HepG2 (cell line): ENCODE measurements at regions not wholly inside any gene's neighbourhood (a gene's known extent, or its start where the extent isn't known, plus 50 kb on each side); places are given as distances from the start of the nearest gene placed in this dataset.
A peak's percentile ranks its signal among the peaks of the same experiment; 100 is the strongest.

Experiments used
- ARNT ChIP-seq: fragments of 450-650 bp; IDR thresholded peaks from 2 replicates; pipeline ENCODE4 v1.6.1; 2017
- DBP ChIP-seq: sonication (generic); formaldehyde crosslinking; IDR thresholded peaks from 2 replicates; pipeline ENCODE4 v1.4.0; 2020; ENCODE audit warnings: missing genetic modification reagents; ENCODE audit errors: not compliant biosample characterization
- GPBP1L1 ChIP-seq: sonication (generic); formaldehyde crosslinking; IDR thresholded peaks from 2 replicates; pipeline ENCODE4 v1.5.0; 2020; ENCODE audit warnings: mild to moderate bottlenecking, missing genetic modification reagents
- POGZ ChIP-seq: sonication (generic); formaldehyde crosslinking; IDR thresholded peaks from 2 replicates; pipeline ENCODE4 v1.4.0; 2020; ENCODE audit warnings: mild to moderate bottlenecking, missing genetic modification reagents
- SNAPC5 ChIP-seq: sonication (generic); formaldehyde crosslinking; IDR thresholded peaks from 2 replicates; pipeline ENCODE4 v1.8.1; 2023; ENCODE audit warnings: mild to moderate bottlenecking, missing genetic modification reagents, borderline replicate concordance
- SP2 ChIP-seq: sonication (generic); formaldehyde crosslinking; IDR thresholded peaks from 2 replicates; pipeline ENCODE4 v1.5.1; 2020; ENCODE audit warnings: mild to moderate bottlenecking, missing genetic modification reagents
- TGIF2 ChIP-seq: IDR thresholded peaks from 2 replicates; pipeline ENCODE4 v1.6.1; 2016; ENCODE audit warnings: control low read depth, missing compliant biosample characterization
- ZBTB4 ChIP-seq: sonication (generic); formaldehyde crosslinking; IDR thresholded peaks from 2 replicates; pipeline ENCODE4 v1.4.0; 2020; ENCODE audit warnings: missing genetic modification reagents, mild to moderate bottlenecking, borderline replicate concordance
- ZNF318 ChIP-seq: sonication (generic); formaldehyde crosslinking; IDR thresholded peaks from 2 replicates; pipeline ENCODE4 v1.4.0; 2020; ENCODE audit warnings: mild to moderate bottlenecking, missing genetic modification reagents
- ZNF615 ChIP-seq: sonication (generic); formaldehyde crosslinking; IDR thresholded peaks from 2 replicates; pipeline ENCODE4 v1.5.0; 2020; ENCODE audit warnings: mild to moderate bottlenecking, missing genetic modification reagents, borderline replicate concordance
- ZNF678 ChIP-seq: sonication (generic); formaldehyde crosslinking; IDR thresholded peaks from 2 replicates; pipeline ENCODE4 v1.4.0; 2020; ENCODE audit warnings: mild to moderate bottlenecking, missing genetic modification reagents

GRCh38 chr14:31965735-31966598, 111.1 kb upstream of the ARHGAP5 start (continued):
- TF ChIP-seq ZBTB4 (CRISPR knock-in tag): no peak
- peak; percentile 84 for TF ChIP-seq POGZ (CRISPR knock-in tag)
- no peak for TF ChIP-seq DBP
- TF ChIP-seq ZNF615 (CRISPR knock-in tag): no peak
- TF ChIP-seq ZNF678: no peak
- TF ChIP-seq GPBP1L1 (CRISPR knock-in tag): no peak
- TF ChIP-seq ARNT: no peak
- TF ChIP-seq SNAPC5 (CRISPR knock-in tag): no peak
- TF ChIP-seq SP2 (CRISPR knock-in tag): no peak
- peak; percentile 54; the same call in 1 of the 2 replicates for TF ChIP-seq ZNF318 (CRISPR knock-in tag)
- TF ChIP-seq TGIF2: no peak
